ENCODE measurements at regions not wholly inside any gene's neighbourhood (a gene's known extent, or its start where the extent isn't known, plus 50 kb on each side); places are given as distances from the start of the nearest gene placed in this dataset.

DNA sequence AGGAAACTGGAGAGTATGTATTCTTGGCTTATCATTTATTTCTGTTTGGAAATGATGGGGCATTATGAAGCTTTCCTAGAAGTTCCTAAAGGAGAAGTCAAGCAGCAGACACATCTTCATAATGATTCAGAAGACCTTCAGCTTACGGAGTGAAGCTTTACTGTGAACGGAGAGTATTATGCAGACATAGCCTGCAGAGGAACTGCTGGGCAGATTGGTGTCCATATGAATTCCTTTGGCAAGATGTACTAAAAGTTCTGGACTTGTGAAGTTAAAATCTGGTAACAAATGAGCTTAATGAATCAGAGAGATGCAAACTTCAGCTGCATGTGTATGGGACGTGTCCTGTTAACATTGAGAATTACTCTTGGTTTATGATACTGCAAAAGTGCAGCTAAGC lies 60.1 kb downstream of the NABP1 start:
- DNase-seq (ENCODE audit: insufficient read length, low spot score): no peak
- FAIRE-seq: no peak

GRCh38 chr2:191738667-191739066 lies 60.7 kb downstream of the NABP1 start:
- FAIRE-seq (no peak), DNase-seq (ENCODE audit: insufficient read length, low spot score) (no peak)

GRCh38 chr2:191739194-191739593 lies 61.3 kb downstream of the NABP1 start:
- DNase-seq (ENCODE audit: insufficient read length, low spot score): no peak
- FAIRE-seq: no peak

DNA sequence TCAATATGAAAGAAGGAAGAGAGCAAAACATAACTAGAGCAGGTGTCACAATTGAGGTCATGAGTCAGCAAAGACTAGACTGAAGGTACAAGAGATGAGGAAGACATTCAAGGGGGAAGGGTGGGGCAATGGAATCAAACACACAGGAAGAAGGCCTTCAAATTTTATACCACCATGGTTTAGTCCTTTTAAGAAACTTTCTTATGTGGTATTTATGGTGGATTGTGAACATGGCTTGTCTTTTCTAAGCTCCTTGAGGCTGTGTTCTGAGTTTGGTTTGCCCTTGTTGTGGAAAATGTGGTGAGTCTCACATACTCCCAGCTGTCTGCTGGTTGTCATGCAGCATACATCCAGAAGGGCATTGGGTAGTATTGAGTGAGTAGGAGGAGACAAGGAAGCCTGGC lies 62.1 kb downstream of the NABP1 start:
- no peak for DNase-seq (ENCODE audit: insufficient read length, low spot score)
- FAIRE-seq: peak; percentile 72

- DNase-seq (ENCODE audit: insufficient read length, low spot score) (no peak), FAIRE-seq (no peak)
These were observed 62.8 kb downstream of the NABP1 start for GRCh38 chr2:191740759-191741158.

DNA sequence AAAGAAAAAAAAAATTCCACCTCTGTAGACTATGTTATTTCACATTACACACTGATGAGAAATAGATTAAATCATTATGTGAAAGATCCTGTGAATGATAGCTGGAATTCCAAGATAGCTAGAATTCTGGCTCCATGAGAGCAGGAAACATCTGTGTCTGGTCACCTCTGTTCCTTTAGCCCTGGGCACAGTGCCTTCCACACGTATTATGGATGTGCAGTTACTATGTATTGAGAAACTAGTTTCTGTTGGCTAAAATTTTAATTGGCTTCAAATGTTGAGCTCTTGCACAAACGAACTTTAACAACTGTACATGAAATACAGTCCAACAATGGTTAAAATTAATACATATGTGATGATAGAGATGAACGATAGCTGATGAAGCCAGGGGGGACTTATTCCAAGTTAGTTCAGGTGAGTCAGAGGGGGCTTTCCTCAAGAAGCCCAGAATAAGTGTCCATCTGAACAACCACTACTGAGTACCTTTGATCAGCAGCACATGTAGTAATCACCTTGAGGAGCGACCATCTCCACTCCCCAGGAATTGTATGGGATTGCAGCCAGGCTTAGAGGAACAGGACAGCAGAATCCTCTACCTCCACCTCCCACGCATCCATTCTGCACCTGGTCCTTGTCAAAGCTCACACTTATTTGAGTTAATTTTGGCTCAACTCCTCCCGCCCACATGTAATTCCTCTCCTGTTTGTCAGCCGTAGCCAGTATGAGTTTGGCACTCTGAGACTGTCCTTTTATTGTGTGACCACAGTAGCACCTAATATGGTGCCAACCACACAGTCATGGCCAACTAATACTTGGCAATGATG lies 68.6 kb downstream of the NABP1 start:
- no peak for DNase-seq (ENCODE audit: insufficient read length, low spot score)
- no peak for FAIRE-seq

DNA sequence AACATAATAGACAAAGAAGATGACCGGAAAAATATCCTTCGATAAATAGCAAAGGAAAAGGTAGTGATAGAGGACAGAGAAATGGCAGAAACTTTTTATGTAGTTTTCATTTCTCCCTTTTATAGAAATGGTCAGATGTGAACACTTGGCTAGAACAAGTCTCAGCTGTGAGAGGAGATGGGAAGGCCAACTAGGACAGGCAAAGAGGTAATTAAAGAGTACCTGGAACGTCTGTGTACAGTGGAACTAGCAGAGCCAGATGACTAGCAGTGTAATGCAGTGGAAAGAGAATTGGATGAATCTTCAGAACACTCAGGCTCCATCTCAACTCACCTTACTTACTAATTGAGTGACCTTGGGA lies 69.2 kb downstream of the NABP1 start:
- DNase-seq (ENCODE audit: insufficient read length, low spot score): no peak
- no peak for FAIRE-seq

GRCh38 chr2:191748059-191748461 lies 70.1 kb downstream of the NABP1 start:
- DNase-seq (ENCODE audit: insufficient read length, low spot score) (no peak), FAIRE-seq (no peak)

DNA sequence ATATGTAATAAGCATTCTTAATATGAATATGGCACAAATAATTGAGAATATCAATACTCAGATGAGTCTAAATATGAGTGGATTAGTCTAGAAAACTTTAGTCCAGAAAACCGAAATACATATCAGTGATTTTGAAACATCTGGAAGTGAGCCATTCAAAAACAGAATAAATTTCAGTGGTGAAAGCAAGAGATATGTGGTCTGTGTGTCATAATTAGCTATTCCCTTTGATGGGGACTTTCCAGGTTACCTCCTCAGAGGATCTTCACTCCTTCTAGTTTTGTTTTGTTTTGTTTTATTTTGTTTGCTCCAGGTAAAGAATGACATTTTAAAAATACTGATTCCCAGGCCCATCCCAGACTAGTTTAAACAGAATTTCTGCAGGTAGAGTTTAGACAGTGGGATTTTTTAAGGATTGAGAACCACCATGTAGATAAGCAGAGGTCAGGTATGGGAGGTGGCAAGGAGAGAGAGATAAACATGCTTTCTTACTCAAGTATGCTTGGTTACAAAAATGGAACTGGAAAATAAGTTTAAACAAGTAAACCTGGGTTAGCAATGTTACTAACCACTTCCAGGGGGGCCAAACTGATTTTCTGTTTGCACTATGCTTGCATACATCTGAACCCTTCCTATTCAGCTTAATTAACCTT lies 70.7 kb downstream of the NABP1 start:
- DNase-seq (ENCODE audit: insufficient read length, low spot score): no peak
- FAIRE-seq: no peak

DNA sequence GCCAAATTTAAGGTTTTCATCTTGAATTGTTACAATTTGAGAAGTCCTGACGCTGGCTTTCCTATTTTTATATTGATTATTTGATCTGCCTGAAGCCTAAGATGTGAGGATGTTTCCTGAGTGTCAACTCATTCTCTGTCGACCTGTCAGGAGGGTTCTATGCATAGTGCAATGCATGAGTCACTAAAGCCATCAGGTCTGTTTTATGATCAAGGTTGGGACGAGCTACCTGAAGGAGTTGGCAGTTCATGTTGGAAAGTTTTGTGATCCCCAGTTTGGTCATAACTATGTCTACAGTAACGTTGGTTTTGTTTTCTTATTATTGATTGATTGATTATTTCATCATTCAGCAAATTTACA lies 71.2 kb downstream of the NABP1 start:
- DNase-seq (ENCODE audit: insufficient read length, low spot score) (no peak), FAIRE-seq (no peak)

- FAIRE-seq (no peak), DNase-seq (ENCODE audit: insufficient read length, low spot score) (no peak)
These were observed 76.2 kb downstream of the NABP1 start for GRCh38 chr2:191754103-191754502.

DNA sequence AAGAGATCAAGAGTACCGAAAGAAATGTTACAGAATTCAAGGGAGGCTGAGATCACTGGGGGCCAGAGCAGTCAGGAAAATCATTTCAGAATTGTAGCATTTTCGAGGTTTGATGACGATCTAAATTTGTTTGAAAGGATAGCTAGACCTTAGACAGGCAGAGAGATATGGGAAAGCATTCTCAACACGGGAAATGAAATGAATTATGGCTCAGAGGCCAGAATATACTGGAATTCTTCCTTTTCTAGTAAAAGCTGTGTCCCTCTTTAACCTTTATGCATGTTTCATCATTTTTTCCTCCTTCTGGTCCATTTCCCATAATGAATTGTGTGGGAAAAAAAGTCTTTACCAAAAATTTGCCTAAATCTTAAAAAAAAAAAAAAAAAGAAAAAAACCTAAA lies 78.8 kb downstream of the NABP1 start:
- DNase-seq (ENCODE audit: insufficient read length, low spot score): no peak
- no peak for FAIRE-seq

GRCh38 chr2:191757208-191757607 lies 79.3 kb downstream of the NABP1 start:
- no peak for DNase-seq (ENCODE audit: insufficient read length, low spot score)
- FAIRE-seq: no peak

DNA sequence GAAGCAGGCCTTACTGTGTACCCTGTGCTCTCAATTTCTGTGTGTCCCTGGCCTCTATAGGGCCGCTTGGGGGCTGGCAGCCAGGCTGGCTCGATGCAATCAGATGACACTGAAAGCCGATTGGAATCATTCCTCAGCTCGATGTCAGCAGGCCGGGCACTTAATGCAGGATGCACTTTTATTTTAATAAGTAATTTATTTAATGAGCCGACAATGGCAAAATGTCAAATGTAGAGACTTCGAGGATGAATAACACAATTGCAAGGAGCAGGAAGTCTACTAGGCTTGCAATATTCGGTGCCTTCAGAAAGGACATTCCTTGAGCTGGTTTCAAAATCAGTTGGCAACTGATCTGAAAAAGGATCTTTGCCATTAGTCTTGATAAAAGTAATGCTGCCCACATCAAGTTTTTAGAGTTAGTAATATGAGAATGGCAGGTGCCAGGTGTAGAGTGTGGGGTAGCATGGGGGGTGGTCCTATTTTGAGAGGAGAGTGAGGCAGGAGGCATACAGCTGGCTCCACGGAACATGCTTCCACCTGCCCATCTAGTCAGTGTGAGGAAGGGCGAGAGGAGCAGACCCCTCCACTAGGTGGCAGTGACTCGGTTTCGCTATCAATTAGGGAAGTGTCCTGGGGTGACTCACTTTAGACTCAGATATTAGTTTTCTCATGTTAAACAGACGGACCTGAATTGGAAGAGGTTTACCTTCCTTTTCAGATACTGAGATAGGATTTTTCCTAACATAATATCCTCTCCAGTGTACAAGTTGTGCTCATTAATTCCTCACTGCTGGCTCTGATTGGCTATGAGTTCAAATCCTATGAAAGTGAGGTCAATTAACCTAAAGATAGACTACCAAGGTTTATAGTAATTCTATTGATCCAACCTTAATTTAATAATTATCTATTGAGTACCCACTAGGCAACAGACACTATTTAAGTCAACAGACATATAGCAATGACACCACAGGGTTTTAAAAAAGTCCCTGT lies 80.9 kb downstream of the NABP1 start:
- FAIRE-seq: peak; percentile 96
- DNase-seq (ENCODE audit: insufficient read length, low spot score): peak; percentile 70

DNA sequence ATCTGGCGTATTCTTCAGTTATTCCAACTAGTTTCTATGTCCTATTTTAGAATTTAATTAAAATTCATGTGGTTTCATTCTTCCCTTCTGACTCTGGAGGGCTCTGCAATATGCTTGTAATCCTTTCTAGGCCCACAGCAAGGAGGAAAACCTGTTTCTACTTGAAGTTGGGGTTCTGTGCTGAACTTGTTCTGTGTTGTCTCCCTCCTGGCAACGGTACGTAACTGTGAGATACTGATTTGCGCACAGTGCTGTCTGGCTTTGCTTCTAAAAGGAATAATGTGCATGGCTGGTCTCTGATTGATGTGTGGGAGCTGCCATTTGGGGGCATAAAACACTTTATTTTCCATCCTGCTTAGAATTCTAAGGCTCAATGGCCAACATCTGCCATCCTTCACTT lies 81.7 kb downstream of the NABP1 start:
- DNase-seq (ENCODE audit: insufficient read length, low spot score): no peak
- FAIRE-seq: no peak

GRCh38 chr2:191760655-191761262 lies 82.8 kb downstream of the NABP1 start:
- no peak for DNase-seq (ENCODE audit: insufficient read length, low spot score)
- FAIRE-seq: no peak

DNA sequence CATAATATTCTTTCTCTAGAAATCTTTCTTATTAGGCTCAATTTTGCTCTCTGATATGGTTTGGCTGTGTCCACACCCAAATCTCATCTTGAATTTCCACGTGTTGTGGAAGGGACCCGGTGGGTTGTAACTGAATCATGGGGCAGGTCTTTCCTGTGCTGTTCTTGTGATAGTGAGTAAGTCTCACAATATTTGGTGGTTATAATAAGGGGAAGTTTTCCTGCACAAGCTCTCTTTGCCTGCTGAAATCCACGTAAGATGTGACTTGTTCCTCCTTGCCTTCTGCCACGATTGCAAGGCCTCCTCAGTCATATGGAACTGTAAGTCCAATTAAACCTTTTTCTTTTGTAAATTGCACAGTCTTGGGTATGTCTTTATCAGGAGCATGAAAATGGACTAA lies 73.8 kb downstream of the CAVIN2 start:
- FAIRE-seq (no peak), DNase-seq (ENCODE audit: insufficient read length, low spot score) (no peak)

- DNase-seq (ENCODE audit: insufficient read length, low spot score) (no peak), FAIRE-seq (no peak)
These were observed 69.5 kb downstream of the CAVIN2 start for GRCh38 chr2:191777351-191777750.

DNA sequence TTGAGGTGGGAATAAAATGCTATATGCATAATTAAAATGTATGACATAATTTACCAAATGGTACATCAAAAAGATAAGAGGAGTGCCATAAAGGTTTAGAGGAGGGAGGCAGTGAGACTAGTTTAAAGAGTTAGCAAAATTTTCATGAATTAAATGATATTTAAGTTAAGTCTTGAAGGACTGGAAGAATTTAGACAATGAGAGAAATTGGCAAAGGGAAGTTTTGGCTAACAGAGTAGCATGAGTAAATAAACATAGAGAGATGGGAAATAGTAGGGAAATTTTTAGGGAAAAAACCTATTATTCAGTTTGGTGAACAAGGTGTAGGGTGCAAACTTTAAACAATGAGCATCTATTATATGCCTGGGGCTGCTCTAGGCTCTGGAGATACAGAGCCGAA lies 68.8 kb downstream of the CAVIN2 start:
- DNase-seq (ENCODE audit: insufficient read length, low spot score): no peak
- no peak for FAIRE-seq

GRCh38 chr2:191782351-191782750 lies 64.5 kb downstream of the CAVIN2 start:
- no peak for DNase-seq (ENCODE audit: insufficient read length, low spot score)
- no peak for FAIRE-seq

- FAIRE-seq (no peak), DNase-seq (ENCODE audit: insufficient read length, low spot score) (no peak)
These were observed 63.5 kb downstream of the CAVIN2 start for GRCh38 chr2:191783416-191783815.

Data from GM19239 (cell line).